ENCODE measurements at regions not wholly inside any gene's neighbourhood (a gene's known extent, or its start where the extent isn't known, plus 50 kb on each side); places are given as distances from the start of the nearest gene placed in this dataset.

- H3K9ac ChIP-seq (replicated peaks in 1 of 4; ENCODE audit: extremely low read depth in 1 of 4, low read depth in 3 of 4, low read length in 3 of 4), result no peak overlapping the region
- H4K8ac ChIP-seq (ENCODE audit: extremely low read depth, insufficient read depth, low read length), result no peak overlapping the region
- H3K27me3 ChIP-seq (replicated peaks in 1 of 4; ENCODE audit: control insufficient read depth in 3 of 4, extremely low read depth in 1 of 4, insufficient read depth in 3 of 4, low read length in 3 of 4), result no peaks in the 10 kb centered on the region
- no peaks in the 10 kb centered on the region for H4K20me1 ChIP-seq (replicated peaks in 1 of 2; ENCODE audit: control insufficient read depth in 1 of 2, insufficient read depth in 2 of 2, low read length in 2 of 2)
- H3K23me2 ChIP-seq (ENCODE audit: low read depth, low read length), result no peaks in the 10 kb centered on the region; the same call in 1 of the 2 replicates
- H2BK12ac ChIP-seq (ENCODE audit: low read depth, low read length), result no peak overlapping the region
- H2AFZ ChIP-seq (ENCODE audit: low read length), result no peak overlapping the region
- no peaks in the 10 kb centered on the region for H3K36me3 ChIP-seq (ENCODE audit: control insufficient read depth in 2 of 4, insufficient read depth in 4 of 4, low read length in 3 of 4)
- H3K9me3 ChIP-seq (ENCODE audit: insufficient read depth in 2 of 2, low read depth in 1 of 2, low read length in 1 of 2), result peaks cover under 1 to 2% of the 10 kb centered on the region in 2 experiments; a peak in 1 of 4 replicates
- no peak overlapping the region for H2BK120ac ChIP-seq (replicated peaks; ENCODE audit: low read depth, low read length)
- FAIRE-seq (no peak), DNase-seq (ENCODE audit: low read depth in 1 of 2, low spot score in 2 of 2) (no peak)
- H3K27ac ChIP-seq (ENCODE audit: low read depth, low read length), result no peak overlapping the region
- TF ChIP-seq CHD2 (IDR thresholded peaks at IDR 0.05; ENCODE audit: low read length), result no peak
- TF ChIP-seq BCL11A (IDR thresholded peaks at IDR 0.05; ENCODE audit: low read depth in 2 of 2, low read length in 2 of 2), result no peak
- no peak for TF ChIP-seq HDAC6 (IDR thresholded peaks at IDR 0.05; ENCODE audit: low read depth, low read length)
- no peak for TF ChIP-seq HDAC2 (IDR thresholded peaks at IDR 0.05; ENCODE audit: borderline replicate concordance in 1 of 2, low read depth in 2 of 2, low read length in 2 of 2)
- no peak overlapping the region for H2BK15ac ChIP-seq (ENCODE audit: low read length)
- no peak overlapping the region for H3K14ac ChIP-seq (ENCODE audit: insufficient read length)
- H2AK5ac ChIP-seq (ENCODE audit: low read depth, low read length), result no peak overlapping the region
- no peak overlapping the region for H3K23ac ChIP-seq (ENCODE audit: insufficient read length)
- no peak overlapping the region for H3K18ac ChIP-seq (ENCODE audit: extremely low read depth, low read length)
- H3K4me3 ChIP-seq (ENCODE audit: extremely low read depth in 1 of 4, insufficient read depth in 2 of 4, low read depth in 3 of 4, low read length in 4 of 4), result no peak overlapping the region
- H4K5ac ChIP-seq (ENCODE audit: insufficient read length, low read depth, low read length), result no peak overlapping the region
- ChIA-PET CTCF (ENCODE audit: partially characterized antibody) (no interaction called here), POLR2A (ENCODE audit: partially characterized antibody) (no interaction called here)
- H3K56ac ChIP-seq (replicated peaks; ENCODE audit: insufficient read length, low read depth, low read length), result peak overlapping the region; percentile 5
- no peaks in the 10 kb centered on the region for H3K4me1 ChIP-seq (replicated peaks in 1 of 4; ENCODE audit: control insufficient read depth in 3 of 4, insufficient read depth in 4 of 4, low read length in 3 of 4)
- H3K79me2 ChIP-seq (ENCODE audit: control insufficient read depth in 1 of 2, insufficient read depth in 2 of 2, low read length in 2 of 2), result no peaks in the 10 kb centered on the region
- WGBS, 2 experiments (ENCODE audit: extremely low coverage in 1 of 2, insufficient coverage in 1 of 2, insufficient read length in 1 of 2, insufficient replicate concordance in 2 of 2, low coverage in 1 of 2, low lambda C conversion rate in 2 of 2, missing lambda C conversion rate in 1 of 2), result 80% methylated on average over 5 of the region's 5 CpGs; no CpG with 5 or more reads in 1 of the 2 experiments
- no peaks in the 10 kb centered on the region for H3K79me1 ChIP-seq (ENCODE audit: low read depth, low read length)
- H2BK20ac ChIP-seq (ENCODE audit: low read length), result no peak overlapping the region
- H3K4me2 ChIP-seq (ENCODE audit: insufficient read depth in 1 of 2, low read depth in 2 of 2, low read length in 2 of 2), result no peak overlapping the region
- H4K91ac ChIP-seq (replicated peaks; ENCODE audit: insufficient read length, low read length), result no peak overlapping the region
- H2BK5ac ChIP-seq (ENCODE audit: low read depth, low read length), result no peak overlapping the region
- H3K4ac ChIP-seq (replicated peaks; ENCODE audit: insufficient read length, low read depth, low read length), result no peak overlapping the region
These were observed 748.9 kb upstream of the ADGRB3 start for GRCh38 chr6:67886036-67886707.

All from H1 (cell line).